G401 (cell line): ENCODE measurements at regions not wholly inside any gene's neighbourhood (a gene's known extent, or its start where the extent isn't known, plus 50 kb on each side); places are given as distances from the start of the nearest gene placed in this dataset.

ENCODE experiments used
- DNase-seq: peaks from one replicate; pipeline ENCODE4 v3.0.0-alpha.2; 2015; ENCODE audit warnings: low spot score
- in situ Hi-C: cut with HindIII; loops from 2 replicates; pipeline ENCODE4 v1.10.0; 2016; ENCODE audit warnings: low sequenced_read_pairs, mixed read lengths

DNA sequence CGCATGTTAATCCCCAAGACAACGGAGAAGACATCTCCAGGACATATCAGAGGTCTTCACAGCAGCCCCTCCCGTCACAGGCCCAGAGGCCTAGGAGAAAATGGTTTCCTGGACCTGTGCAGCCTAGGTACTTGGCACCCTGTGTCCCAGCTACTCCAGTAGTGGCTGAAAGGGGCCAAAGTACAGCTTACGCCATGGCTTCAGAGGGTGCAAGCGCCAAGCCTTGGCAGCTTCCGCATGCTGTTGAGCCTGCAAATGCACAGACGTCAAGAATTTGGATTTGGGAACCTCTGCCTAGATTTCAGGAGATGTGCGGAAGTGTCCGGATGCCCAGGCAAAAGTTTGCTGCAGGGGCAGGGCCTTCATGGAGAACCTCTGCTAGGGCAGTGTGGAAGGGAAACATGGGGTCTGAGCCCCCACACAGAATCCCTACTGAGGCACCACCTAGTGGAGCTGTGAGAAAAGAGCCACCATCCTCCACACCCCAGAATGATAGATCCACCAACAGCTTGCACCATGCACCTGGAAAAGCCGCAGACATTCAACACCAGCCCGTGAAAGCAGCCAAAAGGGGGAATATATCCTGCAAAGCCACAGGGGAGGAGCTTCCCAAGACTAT is 159.3 kb upstream of the COX10 start:
- no peak for DNase-seq
- in situ Hi-C loops, result no loop called here

DNA sequence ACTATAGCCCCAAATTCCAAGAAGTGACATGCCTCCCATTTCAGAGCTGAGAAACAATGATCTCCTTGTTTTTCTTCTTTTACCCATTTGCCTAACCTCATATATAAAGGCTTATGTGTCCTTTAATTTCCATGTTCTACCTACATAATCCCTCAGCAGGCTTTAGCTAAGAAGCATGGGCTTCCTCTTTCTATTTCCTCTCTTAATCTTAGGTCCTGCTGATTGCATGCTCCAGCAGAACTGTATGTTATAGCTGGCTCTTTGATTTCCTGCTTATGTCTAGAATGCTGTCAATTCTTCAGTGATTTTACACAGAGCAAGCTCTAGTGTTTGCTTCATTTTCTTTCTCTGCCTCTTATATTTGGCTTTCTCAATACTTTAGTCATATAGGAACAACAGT is 151.7 kb upstream of the COX10 start:
- DNase-seq, result no peak

DNA sequence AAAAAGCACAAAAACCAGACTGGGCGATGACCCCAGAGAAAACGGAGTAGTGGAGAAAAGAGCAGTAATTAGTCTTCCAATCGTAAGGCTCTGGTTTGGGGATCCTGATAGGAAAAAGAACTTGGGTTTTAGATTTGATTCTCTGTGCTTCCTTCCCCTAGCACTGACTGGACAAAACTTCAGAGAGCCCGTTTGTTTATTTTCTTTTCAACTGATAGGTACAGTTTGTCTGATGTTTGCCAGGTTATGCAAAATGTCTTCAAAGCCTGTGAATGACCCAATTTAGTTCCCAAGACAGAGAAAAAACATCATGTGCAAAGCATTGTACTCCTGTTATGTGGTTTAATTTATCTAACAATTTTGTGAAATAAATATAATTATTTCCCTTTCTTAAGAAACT is 151.1 kb upstream of the COX10 start:
- no peak for DNase-seq
- in situ Hi-C loops, result no loop called here

More for the DNA sequence above, 151.7 kb upstream of the COX10 start:
- in situ Hi-C loops, result no loop called here

DNA sequence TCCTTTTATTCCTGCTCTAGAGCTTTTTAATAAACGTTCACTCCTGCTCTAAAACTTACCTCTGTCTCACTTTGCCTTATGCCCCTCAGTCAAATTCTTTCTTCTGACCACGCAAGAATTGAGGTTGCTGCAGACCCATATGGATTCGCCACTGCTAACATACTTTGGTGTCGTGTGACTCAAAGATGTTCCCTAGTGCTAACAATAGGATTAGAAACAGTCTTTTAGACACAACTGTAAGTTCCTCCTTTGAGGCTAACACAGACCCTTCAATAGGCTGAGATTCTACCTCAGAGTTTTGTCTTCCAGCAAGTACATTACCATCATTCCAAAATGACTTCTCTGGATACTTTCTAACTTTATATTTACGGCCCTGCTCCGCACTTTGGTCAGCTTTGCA is 149.5 kb upstream of the COX10 start:
- in situ Hi-C loops, result no loop called here
- DNase-seq, result no peak

DNA sequence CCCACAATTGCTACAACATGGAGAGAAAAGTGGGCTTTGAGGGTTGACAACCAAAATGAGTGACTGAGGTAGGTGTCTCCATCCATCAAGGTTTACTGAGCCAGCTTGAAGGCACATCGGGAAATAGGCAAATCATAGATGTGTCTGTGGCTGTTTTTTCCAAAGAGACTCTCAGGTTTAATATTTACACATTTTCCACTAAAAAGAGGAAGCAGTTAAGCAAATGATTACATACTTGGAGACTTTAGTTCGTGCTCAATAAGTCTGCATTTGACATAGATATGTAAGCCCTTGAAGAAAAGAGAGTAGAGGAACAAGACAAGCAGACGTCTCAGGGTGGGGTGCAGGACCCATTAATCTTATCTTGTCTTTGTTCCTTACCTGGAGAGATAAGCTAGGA is 148.9 kb upstream of the COX10 start:
- in situ Hi-C loops, result no loop called here
- DNase-seq, result no peak

DNA sequence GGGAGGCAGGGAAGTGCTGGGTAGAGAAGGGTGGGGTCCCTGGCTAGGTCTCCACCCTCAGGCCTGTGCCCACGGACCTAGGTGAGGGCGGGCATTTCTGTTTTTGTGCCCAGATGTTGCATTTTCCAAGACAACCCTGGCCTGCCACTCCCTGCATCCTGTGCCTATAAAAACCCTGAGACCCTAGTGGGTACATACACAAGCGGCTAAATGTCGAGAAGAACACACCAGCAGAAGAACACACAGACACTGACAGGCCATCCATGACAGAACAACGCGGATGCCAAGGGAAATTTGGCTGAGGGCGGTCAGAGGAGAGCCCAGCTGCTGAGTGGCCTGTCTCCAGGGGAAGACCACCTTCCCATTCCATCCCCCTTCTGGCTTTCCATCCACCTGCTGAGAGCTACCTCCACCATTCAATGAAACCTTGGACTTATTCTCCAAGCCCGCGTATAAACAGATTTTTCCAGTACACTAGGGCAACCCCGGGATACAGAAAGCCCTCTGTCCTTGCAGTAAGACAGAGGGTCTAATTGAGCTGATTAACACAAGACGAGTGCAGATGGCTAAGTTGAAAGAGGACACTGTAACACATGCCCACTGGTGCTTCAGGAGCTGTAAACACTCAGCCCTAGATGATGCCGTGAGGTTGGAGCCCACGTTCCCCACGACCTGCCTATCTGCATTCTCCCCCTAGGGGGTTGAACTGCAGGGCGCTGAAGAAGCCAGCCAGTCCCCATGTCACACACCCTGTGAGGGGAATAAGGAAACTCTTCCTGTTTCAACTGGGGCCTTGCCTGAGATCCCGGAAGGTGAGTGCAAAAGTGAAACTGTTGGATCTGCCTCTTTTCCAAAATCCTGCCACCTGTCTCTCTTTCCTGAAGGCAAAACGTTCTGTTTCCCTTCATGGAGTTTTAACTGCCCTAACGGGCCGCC is 147.2 kb upstream of the COX10 start:
- in situ Hi-C loops, result no loop called here
- DNase-seq, result no peak

DNA sequence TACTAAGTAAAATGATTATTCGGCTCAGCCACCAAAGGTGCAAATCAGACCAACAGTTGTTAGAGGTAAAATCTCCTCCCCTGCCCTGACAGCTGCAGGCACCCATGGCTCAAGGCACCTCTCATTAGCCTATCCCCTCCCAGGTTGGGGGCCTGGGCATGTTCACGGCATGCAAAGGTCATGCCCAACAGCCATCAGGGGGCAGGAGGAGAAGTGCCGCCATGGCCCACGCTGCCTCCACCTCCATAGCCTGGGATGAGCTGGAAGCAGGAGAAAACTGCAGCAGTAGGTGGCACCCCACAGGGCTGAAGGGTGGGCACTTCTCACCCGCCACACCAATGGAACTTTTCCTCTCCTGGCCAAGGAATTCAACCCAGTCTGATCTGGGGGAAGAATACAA is 146.4 kb upstream of the COX10 start:
- in situ Hi-C loops, result no loop called here
- no peak for DNase-seq

DNA sequence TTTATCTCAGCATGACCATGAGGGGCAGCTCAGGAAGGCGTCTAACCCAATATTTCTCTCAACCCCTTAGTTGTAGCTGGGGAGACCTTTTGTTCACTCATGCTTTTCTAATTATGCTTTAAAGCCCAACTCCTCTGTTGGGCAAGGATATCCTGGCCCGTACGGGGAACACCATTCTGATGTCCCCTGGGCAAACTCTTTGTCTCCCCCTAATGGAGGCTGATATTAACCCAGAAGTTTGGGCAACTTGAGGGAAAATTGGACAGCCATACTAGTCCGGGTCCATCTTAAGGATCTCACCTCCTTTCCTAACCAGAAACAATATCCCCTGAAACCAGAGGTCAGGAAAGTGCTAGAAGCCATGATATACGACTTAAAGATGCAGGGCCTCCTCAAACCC is 143.7 kb upstream of the COX10 start:
- in situ Hi-C loops, result no loop called here
- DNase-seq, result no peak

DNA sequence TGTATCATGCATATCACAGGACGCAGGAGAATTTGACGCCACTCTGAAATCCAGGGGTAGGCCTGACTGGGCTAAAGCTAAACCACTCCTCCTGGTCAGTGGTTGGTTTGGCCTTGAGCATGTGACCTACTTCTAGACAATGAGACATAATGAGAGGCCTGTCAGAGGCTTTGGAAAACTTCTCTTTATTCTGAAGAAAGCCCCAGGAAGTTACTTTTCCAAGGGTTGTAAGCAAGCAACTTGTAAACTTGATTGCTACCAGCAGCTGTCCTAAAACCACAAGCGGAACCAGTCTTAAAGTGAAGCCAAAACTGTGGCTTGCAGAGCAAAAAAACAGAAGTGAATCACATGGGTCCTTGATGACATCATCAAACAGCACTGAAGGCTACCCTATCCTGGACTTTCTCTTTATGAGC is 138.2 kb upstream of the COX10 start:
- in situ Hi-C loops, result no loop called here
- DNase-seq, result peak; percentile 8

DNA sequence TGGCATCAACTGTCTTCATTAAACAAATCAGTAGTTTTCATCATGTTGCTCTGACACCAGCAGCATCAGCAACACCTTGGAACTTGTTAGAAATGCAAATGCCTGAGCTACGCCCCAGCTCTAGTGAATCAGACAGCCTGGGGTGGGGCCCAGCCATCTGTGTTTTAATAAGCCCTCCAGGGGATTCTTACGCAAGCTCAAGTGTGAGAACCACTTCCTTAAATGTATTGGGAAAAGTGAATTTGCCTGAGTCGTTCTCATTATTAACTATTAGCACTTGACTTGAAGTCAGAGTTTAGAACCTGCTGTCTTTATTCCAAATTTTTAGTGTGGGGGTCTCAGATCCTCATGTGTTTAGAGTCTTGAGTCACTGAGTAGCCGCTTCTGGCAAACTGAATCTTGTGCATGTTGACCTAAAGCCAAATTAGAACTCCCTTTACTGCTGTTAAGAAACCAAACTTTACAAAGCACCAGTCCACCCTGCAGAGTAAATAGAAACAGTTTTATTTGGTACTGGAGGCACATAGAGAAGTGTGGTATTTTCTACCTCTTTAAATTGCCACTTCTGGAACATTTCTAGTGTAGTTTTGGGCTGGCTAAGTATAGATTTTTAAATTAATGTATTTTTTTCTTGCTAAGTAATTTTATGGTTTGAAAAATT is 137.4 kb upstream of the COX10 start:
- DNase-seq, result no peak
- in situ Hi-C loops, result no loop called here

DNA sequence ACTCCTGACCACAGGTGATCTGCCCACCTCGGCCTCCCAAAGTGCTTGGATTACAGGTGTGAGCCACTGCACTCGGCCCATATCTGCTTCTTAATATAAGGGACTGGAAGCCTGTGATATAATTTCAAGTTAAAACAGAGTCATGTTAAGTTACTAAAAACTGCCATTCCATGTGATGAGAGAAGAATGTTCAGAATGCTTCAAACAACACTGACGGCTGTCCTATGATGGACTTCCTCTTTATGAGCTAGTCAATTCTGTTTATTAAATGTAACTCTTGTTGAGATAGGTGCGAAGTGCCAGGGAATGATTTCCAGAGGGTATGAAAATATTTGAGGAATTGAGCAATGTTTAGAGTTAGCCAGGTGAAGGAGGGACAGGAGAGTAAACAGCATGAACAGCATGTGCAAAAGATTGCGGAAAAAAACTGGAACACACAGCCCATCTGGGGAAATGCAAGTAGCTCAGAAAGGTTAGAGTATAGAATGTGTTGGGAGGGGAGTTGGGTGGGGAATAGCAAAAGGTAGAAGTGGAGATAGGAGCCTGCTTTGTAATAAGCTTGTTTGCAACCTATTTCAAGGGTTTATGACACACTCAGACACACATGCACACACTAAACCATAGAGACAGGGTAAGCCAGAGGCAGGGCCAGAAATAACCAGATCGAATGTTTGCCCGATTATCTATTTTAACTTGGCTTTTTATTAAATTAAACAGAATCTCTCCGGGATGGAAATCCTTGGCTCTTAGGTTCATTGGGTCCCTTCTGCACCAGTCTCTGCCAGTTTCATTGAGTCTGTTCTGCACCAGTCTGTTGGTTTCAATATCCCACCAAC is 135.6 kb upstream of the COX10 start:
- in situ Hi-C loops, result no loop called here
- DNase-seq, result no peak

DNA sequence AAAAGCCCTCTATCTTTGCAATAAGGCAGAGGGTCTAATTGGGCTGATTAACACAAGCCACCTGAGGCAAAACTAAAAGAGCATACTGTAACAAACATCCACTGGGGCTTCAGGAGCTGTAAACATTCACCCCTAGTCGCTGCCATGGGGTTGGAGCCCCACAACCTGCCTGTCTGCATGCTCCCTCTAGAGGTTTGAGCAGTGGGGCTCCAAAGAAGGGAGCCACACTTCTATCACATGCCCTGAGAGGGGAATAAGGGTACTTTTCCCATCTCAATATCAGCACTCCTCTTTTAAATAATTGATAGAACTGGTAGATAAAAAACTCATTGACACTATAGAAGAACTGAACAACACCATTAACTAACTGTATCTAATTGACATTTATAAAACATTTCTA is 130.1 kb upstream of the COX10 start:
- no peak for DNase-seq
- in situ Hi-C loops, result no loop called here

DNA sequence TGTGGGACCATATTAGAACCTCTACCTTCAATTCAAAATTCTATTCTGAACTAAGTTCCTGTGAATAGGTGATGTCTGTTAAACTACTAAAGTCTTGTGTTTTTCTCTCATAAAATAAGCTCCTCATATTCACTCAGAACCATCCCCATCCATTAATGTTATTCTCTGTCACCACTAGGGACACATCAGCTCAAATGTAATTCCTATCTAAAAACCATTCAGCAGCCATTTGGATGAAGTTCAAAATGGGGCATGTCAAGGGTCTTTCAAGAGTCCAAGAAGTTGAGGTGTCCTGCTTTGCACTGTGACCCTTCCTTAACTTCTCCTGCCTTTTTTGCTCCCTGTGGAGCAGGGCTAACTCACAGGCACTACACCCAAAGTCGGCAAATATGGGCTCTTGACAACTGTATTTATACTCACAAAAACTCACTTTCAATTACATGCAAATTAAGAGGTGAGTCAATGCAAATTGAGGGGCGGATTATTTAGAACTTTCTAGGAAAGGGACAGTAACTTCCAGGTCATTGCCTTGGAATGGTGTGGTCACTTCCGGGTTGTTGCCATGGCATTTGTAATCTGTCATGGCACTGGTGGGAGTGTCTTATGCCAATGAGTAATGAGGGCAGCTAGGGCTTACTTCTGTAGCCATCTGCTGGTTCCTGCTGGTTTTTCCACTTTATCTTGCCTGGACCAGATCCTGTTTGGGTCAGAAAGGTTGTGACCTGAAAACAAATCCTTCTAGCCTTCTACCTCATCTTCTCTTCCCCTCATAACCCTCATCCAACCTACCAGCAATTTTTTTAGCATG is 128.2 kb upstream of the COX10 start:
- in situ Hi-C loops, result no loop called here
- DNase-seq, result no peak

DNA sequence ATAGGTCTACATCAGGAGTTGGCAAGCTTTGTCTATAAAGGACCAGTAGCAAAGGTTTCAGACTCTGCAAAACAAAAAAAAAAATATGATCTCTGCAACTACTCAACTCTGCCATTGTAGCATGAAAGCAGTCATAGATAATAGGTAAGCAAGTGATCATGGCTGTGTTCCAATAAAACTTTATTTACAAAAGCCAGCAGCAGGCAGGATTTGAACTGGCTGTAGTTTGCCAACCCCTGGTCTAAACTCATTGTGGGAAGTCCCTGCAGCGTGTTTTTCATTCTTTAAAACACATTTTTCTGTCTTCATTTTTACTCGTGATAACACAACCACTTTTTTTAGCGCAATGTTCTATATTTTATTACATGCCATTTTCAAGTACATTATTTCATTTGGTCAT is 127.5 kb upstream of the COX10 start:
- in situ Hi-C loops, result no loop called here
- DNase-seq, result no peak

DNA sequence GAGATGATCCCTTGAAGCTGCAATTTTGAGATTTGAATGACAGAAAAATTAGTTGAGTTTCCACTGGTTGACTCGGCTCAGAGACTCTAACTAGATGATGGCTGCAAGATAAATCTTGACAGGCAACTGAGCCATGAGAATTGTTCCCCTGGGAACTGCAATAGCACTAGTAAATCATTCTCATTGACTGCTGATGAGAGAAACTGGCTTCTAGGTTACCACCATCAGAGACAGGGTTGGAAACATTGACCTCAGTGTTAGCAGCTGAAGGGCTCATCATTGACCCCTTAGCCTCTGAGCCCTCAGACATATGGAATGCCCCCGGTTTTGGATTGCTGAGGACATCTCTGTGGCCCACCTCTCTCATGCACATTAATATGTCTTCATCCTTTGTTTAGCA is 125.4 kb upstream of the COX10 start:
- in situ Hi-C loops, result no loop called here
- DNase-seq, result no peak

DNA sequence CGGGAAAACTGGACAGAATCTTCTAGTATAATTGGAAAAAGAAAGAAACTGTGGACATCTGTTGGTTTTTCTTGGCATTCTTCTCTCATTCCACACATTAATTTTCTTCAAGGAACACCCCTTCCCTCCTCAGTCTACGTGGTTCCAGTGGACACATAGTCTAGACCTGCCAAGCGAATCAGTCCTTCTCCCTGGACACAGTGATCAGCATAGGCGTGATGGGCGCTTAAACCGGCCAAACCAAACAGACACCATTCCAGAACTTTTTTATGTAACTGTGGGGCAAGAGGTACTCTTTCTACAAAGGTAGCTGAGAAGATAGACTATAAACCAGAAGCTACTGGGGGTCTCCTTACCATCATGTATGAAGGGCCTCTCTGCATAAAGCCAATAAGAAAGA is 121.8 kb upstream of the COX10 start:
- no peak for DNase-seq
- in situ Hi-C loops, result no loop called here

DNA sequence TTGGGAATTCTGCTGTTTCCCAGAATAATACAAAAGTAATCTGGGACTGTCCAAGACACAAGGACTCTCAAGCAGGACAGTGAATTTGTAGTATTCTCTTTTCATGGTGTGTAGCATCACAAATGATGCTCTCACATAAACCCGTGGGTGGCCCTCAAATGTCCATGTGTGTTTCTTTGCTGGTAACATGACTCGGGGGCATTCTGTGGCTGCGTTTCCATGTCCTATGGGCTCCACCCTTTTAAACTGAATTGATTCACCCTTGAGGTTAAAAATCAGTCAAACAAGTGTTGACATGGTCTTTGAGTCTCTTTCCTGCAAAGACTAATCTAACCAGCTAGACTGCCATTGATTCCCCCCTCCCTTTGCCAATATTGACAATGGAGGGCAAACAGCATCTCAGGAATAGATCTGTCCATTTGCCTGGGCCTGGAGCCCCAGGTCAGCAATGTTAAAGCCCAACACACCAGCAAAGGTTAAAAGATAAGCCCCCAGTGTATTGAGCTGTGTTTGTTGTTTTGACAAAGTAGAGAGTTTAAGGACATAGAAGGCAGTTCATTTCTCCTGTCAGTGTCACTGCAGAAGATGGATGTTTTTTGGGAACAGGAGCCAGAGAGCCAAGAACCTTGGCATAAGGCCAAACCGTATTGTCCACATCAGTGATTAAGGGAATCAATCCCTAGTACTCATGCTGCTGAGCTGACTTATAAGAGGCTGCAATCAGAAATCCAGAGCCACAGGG is 117.1 kb upstream of the COX10 start:
- no peak for DNase-seq
- in situ Hi-C loops, result no loop called here

DNA sequence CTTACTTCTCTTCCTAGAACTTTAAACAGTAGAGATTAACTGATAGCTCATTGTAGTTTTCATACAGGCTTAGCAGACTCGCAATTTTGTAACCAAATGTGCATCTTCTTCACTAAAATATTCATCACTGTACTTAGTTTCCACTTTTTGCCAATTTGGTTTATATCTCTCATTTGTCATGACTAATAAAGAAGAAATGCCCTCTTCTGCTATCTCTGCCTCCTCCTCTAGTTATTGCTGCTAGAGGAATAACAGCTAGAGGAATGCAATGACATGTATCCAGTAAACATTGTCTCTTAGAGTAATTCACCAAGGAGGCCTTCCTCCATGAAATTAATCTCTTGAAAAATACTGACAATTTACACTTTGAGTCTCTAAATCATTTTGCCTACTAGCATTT is 115.5 kb upstream of the COX10 start:
- no peak for DNase-seq
- in situ Hi-C loops, result no loop called here
